ENCODE measurements at regions not wholly inside any gene's neighbourhood (a gene's known extent, or its start where the extent isn't known, plus 50 kb on each side); places are given as distances from the start of the nearest gene placed in this dataset.

DNA sequence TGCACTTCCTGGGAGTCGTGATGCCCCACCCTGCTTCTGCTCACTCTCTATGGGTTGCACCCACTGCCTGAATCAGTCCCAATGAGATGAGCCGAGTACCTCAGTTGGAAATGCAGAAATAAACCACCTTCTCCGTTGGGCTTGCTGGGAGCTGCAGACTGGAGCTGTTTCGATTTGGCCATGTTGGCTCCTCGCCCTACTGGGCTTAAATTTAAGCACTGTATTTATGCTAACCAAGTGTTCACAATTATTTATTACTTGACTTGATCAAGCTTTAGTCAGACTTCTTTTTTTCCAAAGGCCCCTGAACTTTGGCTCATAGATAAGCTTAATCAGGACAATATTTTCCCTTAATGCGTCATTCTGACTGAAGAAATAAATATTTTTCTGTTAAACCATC is 1072.4 kb upstream of the CDH9 start:
- Histone ChIP-seq H3F3A (ENCODE audit: control insufficient read depth, insufficient read depth) (no peaks in the 10 kb centered on the region), H3K36me3 (ENCODE audit: control insufficient read depth, low read length) (no peaks in the 10 kb centered on the region), H3K4me3 (ENCODE audit: low read length) (no peak overlapping the region), H3K9me3 (ENCODE audit: control insufficient read depth, insufficient read depth, low read length) (peaks cover 4% of the 10 kb centered on the region; the same call in 1 of the 2 replicates), H3K4me2 (ENCODE audit: low read length) (no peak overlapping the region), H4K20me1 (ENCODE audit: control insufficient read depth, insufficient read depth, low read depth, low read length) (no peaks in the 10 kb centered on the region), H3K9me2 (replicated peaks; ENCODE audit: control insufficient read depth, low read length) (no peaks in the 10 kb centered on the region), H3K27me3 (ENCODE audit: control insufficient read depth, low read length) (no peaks in the 10 kb centered on the region), H3K4me1 (ENCODE audit: control insufficient read depth, low read length) (no peaks in the 10 kb centered on the region), H3K79me2 (ENCODE audit: control insufficient read depth, low read length) (no peaks in the 10 kb centered on the region), H3K27ac (ENCODE audit: low read depth, low read length) (no peak overlapping the region)
- TF ChIP-seq, protein P1, sequence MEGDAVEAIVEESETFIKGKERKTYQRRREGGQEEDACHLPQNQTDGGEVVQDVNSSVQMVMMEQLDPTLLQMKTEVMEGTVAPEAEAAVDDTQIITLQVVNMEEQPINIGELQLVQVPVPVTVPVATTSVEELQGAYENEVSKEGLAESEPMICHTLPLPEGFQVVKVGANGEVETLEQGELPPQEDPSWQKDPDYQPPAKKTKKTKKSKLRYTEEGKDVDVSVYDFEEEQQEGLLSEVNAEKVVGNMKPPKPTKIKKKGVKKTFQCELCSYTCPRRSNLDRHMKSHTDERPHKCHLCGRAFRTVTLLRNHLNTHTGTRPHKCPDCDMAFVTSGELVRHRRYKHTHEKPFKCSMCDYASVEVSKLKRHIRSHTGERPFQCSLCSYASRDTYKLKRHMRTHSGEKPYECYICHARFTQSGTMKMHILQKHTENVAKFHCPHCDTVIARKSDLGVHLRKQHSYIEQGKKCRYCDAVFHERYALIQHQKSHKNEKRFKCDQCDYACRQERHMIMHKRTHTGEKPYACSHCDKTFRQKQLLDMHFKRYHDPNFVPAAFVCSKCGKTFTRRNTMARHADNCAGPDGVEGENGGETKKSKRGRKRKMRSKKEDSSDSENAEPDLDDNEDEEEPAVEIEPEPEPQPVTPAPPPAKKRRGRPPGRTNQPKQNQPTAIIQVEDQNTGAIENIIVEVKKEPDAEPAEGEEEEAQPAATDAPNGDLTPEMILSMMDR (IDR thresholded peaks at IDR 0.05; ENCODE audit: low read depth, low read length, poor library complexity, severe bottlenecking) = no peak
- no peak for TF ChIP-seq EZH2phosphoT487 (IDR thresholded peaks at IDR 0.05; ENCODE audit: borderline replicate concordance, low read length)

DNA sequence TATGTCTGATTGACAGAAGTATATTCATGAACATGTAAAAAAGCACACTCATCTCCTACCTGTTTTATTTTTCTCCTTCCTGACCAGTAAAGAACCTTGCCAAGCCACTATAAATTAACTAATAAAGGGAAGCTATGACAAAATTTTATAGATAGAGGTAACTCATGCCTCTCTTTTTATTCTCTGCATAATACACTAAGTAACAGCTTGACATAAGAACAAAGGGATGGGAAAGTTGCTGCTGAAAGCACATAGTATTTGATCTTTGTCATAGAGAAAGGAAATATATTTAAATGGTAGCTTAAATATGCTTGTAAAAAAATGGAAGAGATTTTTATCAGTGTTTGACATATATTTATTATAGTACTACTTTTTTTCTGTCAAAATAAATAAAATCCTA is 1065.7 kb upstream of the CDH9 start:
- Histone ChIP-seq H3F3A (ENCODE audit: control insufficient read depth, insufficient read depth) (no peaks in the 10 kb centered on the region), H3K27me3 (ENCODE audit: control insufficient read depth, low read length) (no peaks in the 10 kb centered on the region), H3K27ac (ENCODE audit: low read depth, low read length) (no peak overlapping the region), H3K9me3 (ENCODE audit: control insufficient read depth, insufficient read depth, low read length) (no peaks in the 10 kb centered on the region), H3K36me3 (ENCODE audit: control insufficient read depth, low read length) (no peaks in the 10 kb centered on the region), H4K20me1 (ENCODE audit: control insufficient read depth, insufficient read depth, low read depth, low read length) (no peaks in the 10 kb centered on the region), H3K9me2 (replicated peaks; ENCODE audit: control insufficient read depth, low read length) (no peaks in the 10 kb centered on the region), H3K4me2 (ENCODE audit: low read length) (no peak overlapping the region), H3K4me3 (ENCODE audit: low read length) (no peak overlapping the region), H3K4me1 (ENCODE audit: control insufficient read depth, low read length) (no peaks in the 10 kb centered on the region), H3K79me2 (ENCODE audit: control insufficient read depth, low read length) (no peaks in the 10 kb centered on the region)
- no peak for TF ChIP-seq EZH2phosphoT487 (IDR thresholded peaks at IDR 0.05; ENCODE audit: borderline replicate concordance, low read length)
- TF ChIP-seq, protein P1 (IDR thresholded peaks at IDR 0.05; ENCODE audit: low read depth, low read length, poor library complexity, severe bottlenecking) = no peak

DNA sequence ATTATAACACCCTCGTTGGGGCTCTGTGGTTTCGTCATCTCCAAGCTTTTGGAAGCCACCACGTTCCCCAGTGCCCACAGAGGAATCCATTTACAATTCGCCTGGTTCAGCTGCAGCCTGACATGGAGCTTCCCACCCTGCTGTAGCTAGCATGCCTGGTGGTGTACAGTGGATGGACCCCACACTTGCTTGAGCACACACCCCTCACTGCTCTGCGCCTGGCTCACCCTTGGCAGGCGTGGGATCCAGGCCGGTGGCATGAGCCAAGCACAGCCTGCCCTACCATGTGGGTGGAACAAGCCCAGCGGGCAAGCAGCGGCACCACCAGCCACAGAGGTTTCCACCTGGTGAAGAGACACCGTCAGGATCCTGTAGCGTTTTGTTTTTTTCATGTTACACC is 1045.7 kb upstream of the CDH9 start:
- no peaks in the 10 kb centered on the region for H4K20me1 ChIP-seq (ENCODE audit: control insufficient read depth, insufficient read depth, low read depth, low read length)
- H3K4me1 ChIP-seq (ENCODE audit: control insufficient read depth, low read length) = no peaks in the 10 kb centered on the region
- H3K4me2 ChIP-seq (ENCODE audit: low read length) = no peak overlapping the region
- no peaks in the 10 kb centered on the region for H3F3A ChIP-seq (ENCODE audit: control insufficient read depth, insufficient read depth)
- no peaks in the 10 kb centered on the region for H3K79me2 ChIP-seq (ENCODE audit: control insufficient read depth, low read length)
- H3K27me3 ChIP-seq (ENCODE audit: control insufficient read depth, low read length) = no peaks in the 10 kb centered on the region
- no peaks in the 10 kb centered on the region for H3K9me3 ChIP-seq (ENCODE audit: control insufficient read depth, insufficient read depth, low read length)
- H3K27ac ChIP-seq (ENCODE audit: low read depth, low read length) = no peak overlapping the region
- no peaks in the 10 kb centered on the region for H3K36me3 ChIP-seq (ENCODE audit: control insufficient read depth, low read length)
- H3K9me2 ChIP-seq (replicated peaks; ENCODE audit: control insufficient read depth, low read length) = no peaks in the 10 kb centered on the region
- no peak overlapping the region for H3K4me3 ChIP-seq (ENCODE audit: low read length)
- TF ChIP-seq, protein P1 (IDR thresholded peaks at IDR 0.05; ENCODE audit: low read depth, low read length, poor library complexity, severe bottlenecking) = no peak
- TF ChIP-seq EZH2phosphoT487 (IDR thresholded peaks at IDR 0.05; ENCODE audit: borderline replicate concordance, low read length) = no peak

DNA sequence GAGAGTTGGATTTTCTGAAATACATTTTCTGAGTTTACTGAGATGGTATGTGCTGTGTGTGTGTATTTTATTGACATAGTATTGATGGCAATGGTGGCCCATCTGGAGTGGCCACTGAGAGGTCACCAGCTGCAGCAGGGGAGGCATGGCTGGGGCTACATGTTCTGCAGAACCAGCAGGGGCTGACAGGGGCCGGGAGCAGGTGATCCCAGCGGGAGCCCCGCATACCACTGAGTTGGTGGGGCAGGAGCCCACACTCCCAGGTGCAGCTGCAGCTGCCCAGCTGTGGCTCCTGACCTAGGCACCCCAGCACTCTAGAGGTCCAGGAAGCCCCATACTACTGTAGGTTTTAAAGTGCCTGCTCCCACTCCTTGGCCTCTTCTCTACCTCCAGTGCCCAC is 1044.2 kb upstream of the CDH9 start:
- Histone ChIP-seq H4K20me1 (ENCODE audit: control insufficient read depth, insufficient read depth, low read depth, low read length) (no peaks in the 10 kb centered on the region), H3K36me3 (ENCODE audit: control insufficient read depth, low read length) (no peaks in the 10 kb centered on the region), H3K9me3 (ENCODE audit: control insufficient read depth, insufficient read depth, low read length) (0 out of 2 replicates have a peak, but pooled peaks cover under 1% of the 10 kb centered on the region), H3K79me2 (ENCODE audit: control insufficient read depth, low read length) (no peaks in the 10 kb centered on the region), H3K27ac (ENCODE audit: low read depth, low read length) (no peak overlapping the region), H3K4me3 (ENCODE audit: low read length) (no peak overlapping the region), H3K27me3 (ENCODE audit: control insufficient read depth, low read length) (no peaks in the 10 kb centered on the region), H3K4me1 (ENCODE audit: control insufficient read depth, low read length) (no peaks in the 10 kb centered on the region), H3F3A (ENCODE audit: control insufficient read depth, insufficient read depth) (no peaks in the 10 kb centered on the region), H3K4me2 (ENCODE audit: low read length) (no peak overlapping the region), H3K9me2 (replicated peaks; ENCODE audit: control insufficient read depth, low read length) (no peaks in the 10 kb centered on the region)
- TF ChIP-seq EZH2phosphoT487 (IDR thresholded peaks at IDR 0.05; ENCODE audit: borderline replicate concordance, low read length) = no peak
- TF ChIP-seq, protein P1 (IDR thresholded peaks at IDR 0.05; ENCODE audit: low read depth, low read length, poor library complexity, severe bottlenecking) = no peak
